HG03097 (cell line): ENCODE measurements at regions not wholly inside any gene's neighbourhood (a gene's known extent, or its start where the extent isn't known, plus 50 kb on each side); places are given as distances from the start of the nearest gene placed in this dataset.

Source experiments
- ATAC-seq: cut with Tn5 transposase; IDR thresholded peaks from one replicate; pipeline ENCODE4 v1.9.1; 2021; ENCODE audit not compliant: unreplicated experiment, low FRiP score

GRCh38 chr10:1947464-1948003 is 210.2 kb upstream of the ADARB2 start:
- ATAC-seq = no peak

GRCh38 chr10:1944487-1944886 is 207.2 kb upstream of the ADARB2 start:
- ATAC-seq = no peak

GRCh38 chr10:1942478-1942877 is 205.2 kb upstream of the ADARB2 start:
- ATAC-seq = no peak

GRCh38 chr10:1939016-1939415 is 201.7 kb upstream of the ADARB2 start:
- ATAC-seq = no peak

- no peak for ATAC-seq
These were observed 201.0 kb upstream of the ADARB2 start for GRCh38 chr10:1938317-1938716.

GRCh38 chr10:1935912-1936311 is 198.6 kb upstream of the ADARB2 start:
- ATAC-seq = no peak

- ATAC-seq = no peak
These were observed 195.9 kb upstream of the ADARB2 start for GRCh38 chr10:1933215-1933614.

GRCh38 chr10:1932692-1933094 is 195.4 kb upstream of the ADARB2 start:
- no peak for ATAC-seq

GRCh38 chr10:1928606-1929005 is 191.3 kb upstream of the ADARB2 start:
- ATAC-seq = no peak

GRCh38 chr10:1923998-1924397 is 186.7 kb upstream of the ADARB2 start:
- ATAC-seq = no peak

GRCh38 chr10:1923586-1923985 is 186.3 kb upstream of the ADARB2 start:
- ATAC-seq = no peak

GRCh38 chr10:1920941-1921340 is 183.6 kb upstream of the ADARB2 start:
- ATAC-seq = no peak

- ATAC-seq = no peak
These were observed 182.8 kb upstream of the ADARB2 start for GRCh38 chr10:1920127-1920526.

GRCh38 chr10:1911771-1912170 is 174.4 kb upstream of the ADARB2 start:
- no peak for ATAC-seq

GRCh38 chr10:1903982-1904381 is 166.7 kb upstream of the ADARB2 start:
- ATAC-seq = no peak

- ATAC-seq = no peak
These were observed 158.8 kb upstream of the ADARB2 start for GRCh38 chr10:1896153-1896552.

- ATAC-seq = no peak
These were observed 158.4 kb upstream of the ADARB2 start for GRCh38 chr10:1895691-1896090.

- ATAC-seq = no peak
These were observed 157.6 kb upstream of the ADARB2 start for GRCh38 chr10:1894912-1895311.

GRCh38 chr10:1893941-1894340 is 156.6 kb upstream of the ADARB2 start:
- ATAC-seq = no peak

- no peak for ATAC-seq
These were observed 148.7 kb upstream of the ADARB2 start for GRCh38 chr10:1886039-1886438.

- ATAC-seq = no peak
These were observed 145.4 kb upstream of the ADARB2 start for GRCh38 chr10:1882728-1883127.

GRCh38 chr10:1882180-1882579 is 144.9 kb upstream of the ADARB2 start:
- ATAC-seq = no peak

GRCh38 chr10:1881636-1882035 is 144.3 kb upstream of the ADARB2 start:
- no peak for ATAC-seq
